ENCODE measurements at regions not wholly inside any gene's neighbourhood (a gene's known extent, or its start where the extent isn't known, plus 50 kb on each side); places are given as distances from the start of the nearest gene placed in this dataset.

- no peak for TF ChIP-seq CTCF (conservative IDR thresholded peaks at IDR 0.05; ENCODE audit: low read depth, low read length)
- no peak for DNase-seq (ENCODE audit: low read depth)
These were observed 59.2 kb downstream of the C9orf50 start for GRCh38 chr9:129561594-129562281.

GRCh38 chr9:129560881-129561306 is 60.0 kb downstream of the C9orf50 start:
- DNase-seq (ENCODE audit: low read depth): no peak
- no peak for TF ChIP-seq CTCF (conservative IDR thresholded peaks at IDR 0.05; ENCODE audit: low read depth, low read length)
- no peak overlapping the region for H3K4me3 ChIP-seq (ENCODE audit: low read depth, low read length)

More at GRCh38 chr9:129561594-129562281, 59.2 kb downstream of the C9orf50 start:
- no peak overlapping the region for H3K4me3 ChIP-seq (ENCODE audit: low read depth, low read length)

- no peak overlapping the region for H3K4me3 ChIP-seq (ENCODE audit: low read depth, low read length)
- no peak for DNase-seq (ENCODE audit: low read depth)
- TF ChIP-seq CTCF (conservative IDR thresholded peaks at IDR 0.05; ENCODE audit: low read depth, low read length): no peak
These were observed 61.4 kb downstream of the C9orf50 start for GRCh38 chr9:129559506-129559881.

GRCh38 chr9:129558551-129559505 is 62.1 kb downstream of the C9orf50 start:
- H3K4me3 ChIP-seq (ENCODE audit: low read depth, low read length): no peak overlapping the region
- TF ChIP-seq CTCF (conservative IDR thresholded peaks at IDR 0.05; ENCODE audit: low read depth, low read length): no peak
- DNase-seq (ENCODE audit: low read depth): no peak

GRCh38 chr9:129558063-129558550 is 62.8 kb downstream of the C9orf50 start:
- no peak overlapping the region for H3K4me3 ChIP-seq (ENCODE audit: low read depth, low read length)
- TF ChIP-seq CTCF (conservative IDR thresholded peaks at IDR 0.05; ENCODE audit: low read depth, low read length): no peak
- DNase-seq (ENCODE audit: low read depth): no peak

GRCh38 chr9:129557192-129558036 is 63.5 kb downstream of the C9orf50 start:
- TF ChIP-seq CTCF (conservative IDR thresholded peaks at IDR 0.05; ENCODE audit: low read depth, low read length): no peak
- DNase-seq (ENCODE audit: low read depth): no peak
- H3K4me3 ChIP-seq (ENCODE audit: low read depth, low read length): no peak overlapping the region
